SK-N-SH (cell line): ENCODE measurements at regions not wholly inside any gene's neighbourhood (a gene's known extent, or its start where the extent isn't known, plus 50 kb on each side); places are given as distances from the start of the nearest gene placed in this dataset.

Experiments
- CTCF ChIA-PET: fragments of 300-600, 350-600 bp; formaldehyde crosslinking; extraction: SDS; loops from one replicate; lab custom pipeline; 2021; lab: Yijun Ruan, JAX
- POLR2A ChIA-PET: fragments of 350-600 bp; sonication (Branson Sonifier 250); formaldehyde crosslinking; extraction: SDS; loops from one replicate; lab custom pipeline; 2020; ENCODE audit warnings: antibody characterized with exemption, inconsistent platforms; lab: Yijun Ruan, JAX
- DNase-seq: peaks from one replicate; pipeline ENCODE4 v3.0.0; 2012
- H2AFZ ChIP-seq: fragments of 200-600 bp; sonication (generic); 2 replicates; pipeline ENCODE4 v1.8.1; 2016; ENCODE audit warnings: antibody characterized with exemption, mild to moderate bottlenecking, low read depth
- H3F3A ChIP-seq: fragments of 200-600 bp; sonication (generic); replicated peaks from 2 replicates; pipeline ENCODE3; 2016; ENCODE audit warnings: antibody characterized with exemption, mild to moderate bottlenecking; ENCODE audit not compliant: insufficient read depth
- H3K27ac ChIP-seq, 2 experiments: fragments of 200-500 bp in 1 of 2; fragments of 200-600 bp in 1 of 2; sonication (Bioruptor generic) in 1 of 2; sonication (generic), shearing (Covaris generic) in 1 of 2; 2 replicates each; pipeline versions ENCODE4 v1.5.1 to v1.6.1; 2014 to 2016; ENCODE audit warnings: low read depth in 2 of 2, inconsistent platforms in 1 of 2, low read length in 1 of 2, mild to moderate bottlenecking in 1 of 2, mixed read lengths in 1 of 2
- H3K27me3 ChIP-seq: fragments of 200-600 bp; sonication (generic), shearing (Covaris generic); 2 replicates; pipeline ENCODE4 v1.6.1; 2016; ENCODE audit warnings: mixed run types; ENCODE audit not compliant: insufficient read depth
- H3K36me3 ChIP-seq, 2 experiments: fragments of 200-500 bp in 1 of 2; fragments of 200-600 bp in 1 of 2; sonication (Bioruptor generic) in 1 of 2; sonication (generic) in 1 of 2; replicated peaks in 1 of 2; 2 replicates each; pipeline versions ENCODE3 to v1.5.1; 2014 to 2016; ENCODE audit warnings: low read length in 1 of 2, mild to moderate bottlenecking in 1 of 2; ENCODE audit not compliant: insufficient read depth in 2 of 2, control insufficient read depth in 1 of 2
- H3K4me1 ChIP-seq, 2 experiments: fragments of 200-500 bp in 1 of 2; fragments of 200-600 bp in 1 of 2; sonication (Bioruptor generic) in 1 of 2; sonication (generic), shearing (Covaris generic) in 1 of 2; 2 replicates each; pipeline versions ENCODE4 v1.5.1 to v1.6.1; 2014 to 2016; ENCODE audit warnings: low read depth in 1 of 2, low read length in 1 of 2, mixed run types in 1 of 2; ENCODE audit not compliant: insufficient read depth in 2 of 2, control insufficient read depth in 1 of 2
- H3K4me2 ChIP-seq: fragments of 200-600 bp; sonication (generic), shearing (Covaris generic); 2 replicates; pipeline ENCODE4 v1.6.1; 2017; ENCODE audit warnings: mixed run types
- H3K4me3 ChIP-seq, 2 experiments: fragments of 200-500 bp in 1 of 2; fragments of 200-600 bp in 1 of 2; sonication (Bioruptor generic) in 1 of 2; sonication (generic), shearing (Covaris generic) in 1 of 2; 2 replicates each; pipeline versions ENCODE4 v1.5.1 to v1.8.1; 2014 to 2016; ENCODE audit warnings: low read depth in 2 of 2, inconsistent platforms in 1 of 2, low read length in 1 of 2, mild to moderate bottlenecking in 1 of 2, mixed read lengths in 1 of 2, moderate library complexity in 1 of 2
- H3K79me2 ChIP-seq: fragments of 200-600 bp; sonication (generic); 2 replicates; pipeline ENCODE4 v1.8.1; 2017; ENCODE audit warnings: mild to moderate bottlenecking; ENCODE audit not compliant: insufficient read depth
- H3K9ac ChIP-seq: fragments of 200-600 bp; sonication (generic); 2 replicates; pipeline ENCODE4 v1.6.1; 2017; ENCODE audit warnings: mixed run types
- H3K9me2 ChIP-seq: fragments of 200-600 bp; sonication (generic); 2 replicates; pipeline ENCODE4 v1.6.1; 2017; ENCODE audit warnings: mixed run types
- H3K9me3 ChIP-seq: fragments of 200-600 bp; sonication (generic); 2 replicates; pipeline ENCODE4 v1.6.1; 2017; ENCODE audit warnings: mixed run types, mild to moderate bottlenecking, moderate library complexity
- H4K20me1 ChIP-seq: fragments of 200-600 bp; sonication (generic); 2 replicates; pipeline ENCODE4 v1.6.1; 2017; ENCODE audit warnings: mild to moderate bottlenecking, mixed run types; ENCODE audit not compliant: insufficient read depth
- CHD2 ChIP-seq: fragments of 150-350 bp; IDR thresholded peaks from 2 replicates; pipeline ENCODE4 v1.6.1; 2018; ENCODE audit warnings: low read length; ENCODE audit not compliant: partially characterized antibody
- ELF1 ChIP-seq: IDR thresholded peaks from 2 replicates; pipeline ENCODE4 v1.4.0; 2012
- FOXM1 ChIP-seq: IDR thresholded peaks from 2 replicates; pipeline ENCODE4 v1.4.0; 2012; ENCODE audit warnings: low read depth, mild to moderate bottlenecking
- JUND ChIP-seq: IDR thresholded peaks from 2 replicates; pipeline ENCODE4 v1.4.0; 2012
- MEF2A ChIP-seq: IDR thresholded peaks from 2 replicates; pipeline ENCODE4 v1.4.0; 2012; ENCODE audit warnings: low read depth, borderline replicate concordance
- MXI1 ChIP-seq: IDR thresholded peaks from 2 replicates; pipeline ENCODE4 v1.6.1; 2012; ENCODE audit warnings: mild to moderate bottlenecking, low read depth, low read length, improper control_type of control experiment
- NFIC ChIP-seq: IDR thresholded peaks from 2 replicates; pipeline ENCODE4 v1.4.0; 2012; ENCODE audit warnings: borderline replicate concordance
- NRF1 ChIP-seq: IDR thresholded peaks from 2 replicates; pipeline ENCODE4 v1.6.1; 2012; ENCODE audit warnings: low read depth, mild to moderate bottlenecking, low read length
- RAD21 ChIP-seq: IDR thresholded peaks from 2 replicates; pipeline ENCODE4 v1.6.1; 2012; ENCODE audit warnings: mild to moderate bottlenecking, low read length
- RCOR1 ChIP-seq: fragments of 150-350 bp; IDR thresholded peaks from 2 replicates; pipeline ENCODE4 v1.6.1; 2017; ENCODE audit warnings: antibody characterized with exemption, low read length
- RFX5 ChIP-seq: IDR thresholded peaks from 2 replicates; pipeline ENCODE4 v1.6.1; 2012; ENCODE audit warnings: mild to moderate bottlenecking, improper control_type of control experiment, low read length
- SMC3 ChIP-seq: IDR thresholded peaks from 2 replicates; pipeline ENCODE4 v1.6.1; 2012; ENCODE audit warnings: low read depth, low read length, improper control_type of control experiment
- TEAD4 ChIP-seq: IDR thresholded peaks from 2 replicates; pipeline ENCODE4 v1.4.0; 2012; ENCODE audit warnings: mild to moderate bottlenecking, borderline replicate concordance; ENCODE audit not compliant: insufficient read depth
- WGBS: methylation state at CpG from one replicate; pipeline ENCODE4 v1.1.6; 2017; ENCODE audit warnings: low lambda C conversion rate; 5-methylcytosine and 5-hydroxymethylcytosine counted together
- TF ChIP-seq, protein P1 (sequence below): fragments of 150-350 bp; IDR thresholded peaks from 2 replicates; pipeline ENCODE4 v1.6.1; 2017; ENCODE audit warnings: antibody characterized with exemption, low read length, low read depth, borderline replicate concordance
- TF ChIP-seq, protein P2 (sequence below): IDR thresholded peaks from 2 replicates; pipeline ENCODE4 v1.4.0; 2012; ENCODE audit warnings: low read depth, borderline replicate concordance
- TF ChIP-seq, protein P3 (sequence below): IDR thresholded peaks from 2 replicates; pipeline ENCODE4 v1.4.0; 2012; ENCODE audit warnings: low read depth, borderline replicate concordance
- TF ChIP-seq, protein P4 (sequence below): IDR thresholded peaks from 2 replicates; pipeline ENCODE4 v1.6.1; 2012; ENCODE audit warnings: mild to moderate bottlenecking, low read depth, low read length, moderate library complexity
- TF ChIP-seq, protein P5 (sequence below): fragments of 200-600 bp; sonication (generic); IDR thresholded peaks from 2 replicates; pipeline ENCODE4 v1.6.1; 2017; ENCODE audit warnings: antibody characterized with exemption, mild to moderate bottlenecking, moderate library complexity

DNA sequence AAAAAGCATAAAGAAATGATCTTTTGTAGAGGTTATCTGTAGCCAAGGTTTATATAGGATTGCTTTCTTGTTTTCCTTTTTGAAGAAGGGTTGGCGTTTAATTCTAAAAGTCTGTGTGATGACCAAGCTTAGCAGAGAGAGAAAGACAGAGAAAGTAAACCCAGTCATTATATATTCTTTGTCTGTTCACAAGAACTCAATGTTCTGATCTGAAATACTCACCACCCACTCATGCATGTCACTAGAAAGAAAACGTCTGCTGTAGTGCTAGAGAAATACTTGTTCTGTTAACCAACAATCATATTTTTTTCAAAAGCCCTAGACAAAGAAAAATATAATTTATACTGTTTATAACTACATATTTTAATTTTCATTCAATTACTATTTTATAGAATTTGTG, 173.7 kb upstream of the SLITRK5 start:
- Histone ChIP-seq H3K27me3 (no peaks in the 10 kb centered on the region), H2AFZ (no peak overlapping the region), H3K27ac (no peak overlapping the region), H3K4me2 (no peak overlapping the region), H3K4me1 (no peaks in the 10 kb centered on the region), H3K9ac (no peak overlapping the region), H3K9me3 (no peaks in the 10 kb centered on the region), H4K20me1 (no peaks in the 10 kb centered on the region), H3F3A (no peaks in the 10 kb centered on the region), H3K79me2 (no peaks in the 10 kb centered on the region), H3K36me3 (no peaks in the 10 kb centered on the region), H3K9me2 (no peaks in the 10 kb centered on the region), H3K4me3 (no peak overlapping the region)
- CTCF ChIA-PET: no interaction called here
- TF ChIP-seq NFIC (no peak), MEF2A (no peak), ELF1 (no peak), JUND (no peak), SMC3 (no peak), RCOR1 (no peak), RAD21 (no peak), MXI1 (no peak), TEAD4 (no peak), RFX5 (no peak), FOXM1 (no peak), CHD2 (no peak)
- TF ChIP-seq, protein P1, sequence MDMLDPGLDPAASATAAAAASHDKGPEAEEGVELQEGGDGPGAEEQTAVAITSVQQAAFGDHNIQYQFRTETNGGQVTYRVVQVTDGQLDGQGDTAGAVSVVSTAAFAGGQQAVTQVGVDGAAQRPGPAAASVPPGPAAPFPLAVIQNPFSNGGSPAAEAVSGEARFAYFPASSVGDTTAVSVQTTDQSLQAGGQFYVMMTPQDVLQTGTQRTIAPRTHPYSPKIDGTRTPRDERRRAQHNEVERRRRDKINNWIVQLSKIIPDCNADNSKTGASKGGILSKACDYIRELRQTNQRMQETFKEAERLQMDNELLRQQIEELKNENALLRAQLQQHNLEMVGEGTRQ: no peak
- TF ChIP-seq, protein P2, sequence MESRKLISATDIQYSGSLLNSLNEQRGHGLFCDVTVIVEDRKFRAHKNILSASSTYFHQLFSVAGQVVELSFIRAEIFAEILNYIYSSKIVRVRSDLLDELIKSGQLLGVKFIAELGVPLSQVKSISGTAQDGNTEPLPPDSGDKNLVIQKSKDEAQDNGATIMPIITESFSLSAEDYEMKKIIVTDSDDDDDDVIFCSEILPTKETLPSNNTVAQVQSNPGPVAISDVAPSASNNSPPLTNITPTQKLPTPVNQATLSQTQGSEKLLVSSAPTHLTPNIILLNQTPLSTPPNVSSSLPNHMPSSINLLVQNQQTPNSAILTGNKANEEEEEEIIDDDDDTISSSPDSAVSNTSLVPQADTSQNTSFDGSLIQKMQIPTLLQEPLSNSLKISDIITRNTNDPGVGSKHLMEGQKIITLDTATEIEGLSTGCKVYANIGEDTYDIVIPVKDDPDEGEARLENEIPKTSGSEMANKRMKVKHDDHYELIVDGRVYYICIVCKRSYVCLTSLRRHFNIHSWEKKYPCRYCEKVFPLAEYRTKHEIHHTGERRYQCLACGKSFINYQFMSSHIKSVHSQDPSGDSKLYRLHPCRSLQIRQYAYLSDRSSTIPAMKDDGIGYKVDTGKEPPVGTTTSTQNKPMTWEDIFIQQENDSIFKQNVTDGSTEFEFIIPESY: no peak
- TF ChIP-seq, protein P3, sequence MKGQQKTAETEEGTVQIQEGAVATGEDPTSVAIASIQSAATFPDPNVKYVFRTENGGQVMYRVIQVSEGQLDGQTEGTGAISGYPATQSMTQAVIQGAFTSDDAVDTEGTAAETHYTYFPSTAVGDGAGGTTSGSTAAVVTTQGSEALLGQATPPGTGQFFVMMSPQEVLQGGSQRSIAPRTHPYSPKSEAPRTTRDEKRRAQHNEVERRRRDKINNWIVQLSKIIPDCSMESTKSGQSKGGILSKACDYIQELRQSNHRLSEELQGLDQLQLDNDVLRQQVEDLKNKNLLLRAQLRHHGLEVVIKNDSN: no peak
- POLR2A ChIA-PET: no interaction called here
- DNase-seq: no peak
- WGBS: 15% methylated on average over 2 of the region's 2 CpGs

DNA sequence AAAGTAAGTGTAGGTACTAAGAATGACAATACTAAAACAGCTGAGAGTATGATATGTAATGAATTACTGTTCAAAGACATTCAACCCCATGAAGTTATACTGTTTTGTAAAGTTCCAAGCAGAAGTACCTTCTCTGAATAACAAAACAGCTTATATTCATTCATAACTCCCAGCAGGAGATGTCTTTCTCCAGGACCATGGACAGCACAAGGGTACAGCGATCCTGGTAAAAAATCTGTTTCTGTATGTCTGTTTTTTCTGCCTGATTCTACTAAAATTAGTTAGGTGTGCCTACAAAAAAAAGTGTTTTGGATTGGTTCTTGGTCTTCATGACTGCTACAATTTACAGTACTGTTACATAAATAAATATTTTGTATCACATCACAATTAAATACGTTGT, 172.5 kb upstream of the SLITRK5 start:
- POLR2A ChIA-PET: no interaction called here
- 8% methylated on average over 2 of the region's 2 CpGs for WGBS

More for the DNA sequence above, 172.5 kb upstream of the SLITRK5 start:
- H4K20me1 ChIP-seq: no peaks in the 10 kb centered on the region
- CTCF ChIA-PET: no interaction called here
- no peaks in the 10 kb centered on the region for H3K36me3 ChIP-seq
- H3K9ac ChIP-seq: no peak overlapping the region
- H3K4me2 ChIP-seq: no peak overlapping the region
- H3K79me2 ChIP-seq: no peaks in the 10 kb centered on the region
- H2AFZ ChIP-seq: no peak overlapping the region
- H3K27ac ChIP-seq: no peak overlapping the region
- H3K9me2 ChIP-seq: no peaks in the 10 kb centered on the region
- H3K9me3 ChIP-seq: no peaks in the 10 kb centered on the region
- no peaks in the 10 kb centered on the region for H3F3A ChIP-seq
- no peak overlapping the region for H3K4me3 ChIP-seq
- no peak for DNase-seq
- H3K4me1 ChIP-seq: no peaks in the 10 kb centered on the region
- no peaks in the 10 kb centered on the region for H3K27me3 ChIP-seq
- no peak for TF ChIP-seq MXI1
- TF ChIP-seq, protein P4, sequence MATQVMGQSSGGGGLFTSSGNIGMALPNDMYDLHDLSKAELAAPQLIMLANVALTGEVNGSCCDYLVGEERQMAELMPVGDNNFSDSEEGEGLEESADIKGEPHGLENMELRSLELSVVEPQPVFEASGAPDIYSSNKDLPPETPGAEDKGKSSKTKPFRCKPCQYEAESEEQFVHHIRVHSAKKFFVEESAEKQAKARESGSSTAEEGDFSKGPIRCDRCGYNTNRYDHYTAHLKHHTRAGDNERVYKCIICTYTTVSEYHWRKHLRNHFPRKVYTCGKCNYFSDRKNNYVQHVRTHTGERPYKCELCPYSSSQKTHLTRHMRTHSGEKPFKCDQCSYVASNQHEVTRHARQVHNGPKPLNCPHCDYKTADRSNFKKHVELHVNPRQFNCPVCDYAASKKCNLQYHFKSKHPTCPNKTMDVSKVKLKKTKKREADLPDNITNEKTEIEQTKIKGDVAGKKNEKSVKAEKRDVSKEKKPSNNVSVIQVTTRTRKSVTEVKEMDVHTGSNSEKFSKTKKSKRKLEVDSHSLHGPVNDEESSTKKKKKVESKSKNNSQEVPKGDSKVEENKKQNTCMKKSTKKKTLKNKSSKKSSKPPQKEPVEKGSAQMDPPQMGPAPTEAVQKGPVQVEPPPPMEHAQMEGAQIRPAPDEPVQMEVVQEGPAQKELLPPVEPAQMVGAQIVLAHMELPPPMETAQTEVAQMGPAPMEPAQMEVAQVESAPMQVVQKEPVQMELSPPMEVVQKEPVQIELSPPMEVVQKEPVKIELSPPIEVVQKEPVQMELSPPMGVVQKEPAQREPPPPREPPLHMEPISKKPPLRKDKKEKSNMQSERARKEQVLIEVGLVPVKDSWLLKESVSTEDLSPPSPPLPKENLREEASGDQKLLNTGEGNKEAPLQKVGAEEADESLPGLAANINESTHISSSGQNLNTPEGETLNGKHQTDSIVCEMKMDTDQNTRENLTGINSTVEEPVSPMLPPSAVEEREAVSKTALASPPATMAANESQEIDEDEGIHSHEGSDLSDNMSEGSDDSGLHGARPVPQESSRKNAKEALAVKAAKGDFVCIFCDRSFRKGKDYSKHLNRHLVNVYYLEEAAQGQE: peak; percentile 94
- TF ChIP-seq NRF1: no peak
- TF ChIP-seq, protein P5, sequence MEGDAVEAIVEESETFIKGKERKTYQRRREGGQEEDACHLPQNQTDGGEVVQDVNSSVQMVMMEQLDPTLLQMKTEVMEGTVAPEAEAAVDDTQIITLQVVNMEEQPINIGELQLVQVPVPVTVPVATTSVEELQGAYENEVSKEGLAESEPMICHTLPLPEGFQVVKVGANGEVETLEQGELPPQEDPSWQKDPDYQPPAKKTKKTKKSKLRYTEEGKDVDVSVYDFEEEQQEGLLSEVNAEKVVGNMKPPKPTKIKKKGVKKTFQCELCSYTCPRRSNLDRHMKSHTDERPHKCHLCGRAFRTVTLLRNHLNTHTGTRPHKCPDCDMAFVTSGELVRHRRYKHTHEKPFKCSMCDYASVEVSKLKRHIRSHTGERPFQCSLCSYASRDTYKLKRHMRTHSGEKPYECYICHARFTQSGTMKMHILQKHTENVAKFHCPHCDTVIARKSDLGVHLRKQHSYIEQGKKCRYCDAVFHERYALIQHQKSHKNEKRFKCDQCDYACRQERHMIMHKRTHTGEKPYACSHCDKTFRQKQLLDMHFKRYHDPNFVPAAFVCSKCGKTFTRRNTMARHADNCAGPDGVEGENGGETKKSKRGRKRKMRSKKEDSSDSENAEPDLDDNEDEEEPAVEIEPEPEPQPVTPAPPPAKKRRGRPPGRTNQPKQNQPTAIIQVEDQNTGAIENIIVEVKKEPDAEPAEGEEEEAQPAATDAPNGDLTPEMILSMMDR: no peak
- TF ChIP-seq MEF2A: no peak
- no peak for TF ChIP-seq SMC3
